Fibroblast of skin of right quadriceps (primary cell): ENCODE measurements at regions not wholly inside any gene's neighbourhood (a gene's known extent, or its start where the extent isn't known, plus 50 kb on each side); places are given as distances from the start of the nearest gene placed in this dataset.
"Not testable (repeated sequence)": the region's sequence is repeated elsewhere in the genome, so short reads cannot be mapped to it uniquely, and the experiment has no call there.

Source experiments
- DNase-seq: peaks from one replicate; pipeline ENCODE4 v3.0.0-alpha.2; 2013

- DNase-seq: not testable (repeated sequence)
Observed at GRCh38 chr12:116327992-116328391, 50.5 kb upstream of the MED13L start.

GRCh38 chr12:116331876-116332275, 54.4 kb upstream of the MED13L start:
- peak; percentile 18 for DNase-seq

- no peak for DNase-seq
Observed at GRCh38 chr12:116332705-116333380, 55.4 kb upstream of the MED13L start.

GRCh38 chr12:116333402-116333801, 55.9 kb upstream of the MED13L start:
- no peak for DNase-seq

GRCh38 chr12:116336542-116337065, 59.1 kb upstream of the MED13L start:
- peak; percentile 13 for DNase-seq

- DNase-seq: no peak
Observed at GRCh38 chr12:116337312-116337711, 59.8 kb upstream of the MED13L start.

GRCh38 chr12:116338064-116338846, 60.8 kb upstream of the MED13L start:
- no peak for DNase-seq

GRCh38 chr12:116339062-116339461, 61.6 kb upstream of the MED13L start:
- DNase-seq: no peak

GRCh38 chr12:116339800-116340371, 62.4 kb upstream of the MED13L start:
- peak; percentile 58 for DNase-seq

GRCh38 chr12:116343331-116343884, 65.9 kb upstream of the MED13L start:
- DNase-seq: no peak

- peak; percentile 33 for DNase-seq
Observed at GRCh38 chr12:116346222-116346621, 68.7 kb upstream of the MED13L start.

- DNase-seq: peak; percentile 92
Observed at GRCh38 chr12:116346741-116347140, 69.2 kb upstream of the MED13L start.

- no peak for DNase-seq
Observed at GRCh38 chr12:116347265-116347664, 69.8 kb upstream of the MED13L start.

GRCh38 chr12:116352315-116352835, 74.9 kb upstream of the MED13L start:
- no peak for DNase-seq

GRCh38 chr12:116353958-116354357, 76.5 kb upstream of the MED13L start:
- no peak for DNase-seq

GRCh38 chr12:116354534-116354933, 77.0 kb upstream of the MED13L start:
- no peak for DNase-seq

- peak; percentile 25 for DNase-seq
Observed at GRCh38 chr12:116354950-116355783, 77.7 kb upstream of the MED13L start.

GRCh38 chr12:116358536-116358892, 81.0 kb upstream of the MED13L start:
- DNase-seq: no peak

- DNase-seq: peak; percentile 92
Observed at GRCh38 chr12:116358893-116359761, 81.6 kb upstream of the MED13L start.

GRCh38 chr12:116360579-116361413, 83.3 kb upstream of the MED13L start:
- DNase-seq: no peak
